Endothelial cell of umbilical vein (primary cell): ENCODE measurements at regions not wholly inside any gene's neighbourhood (a gene's known extent, or its start where the extent isn't known, plus 50 kb on each side); places are given as distances from the start of the nearest gene placed in this dataset.

ENCODE experiments used
- CTCF ChIP-seq, 2 donors: IDR thresholded peaks; 1 replicate in 1 of 2; 2 replicates in 1 of 2; pipeline ENCODE4 v1.5.1; 2011; ENCODE audit warnings: low read length in 2 of 2, mild to moderate bottlenecking in 2 of 2, moderate library complexity in 2 of 2, control low read depth in 1 of 2, inconsistent platforms in 1 of 2, low read depth in 1 of 2; ENCODE audit not compliant: insufficient read depth in 1 of 2; ENCODE audit errors: extremely low read depth in 1 of 2
- EZH2 ChIP-seq: IDR thresholded peaks from 2 replicates; pipeline ENCODE4 v1.6.1; 2012; ENCODE audit warnings: borderline replicate concordance, low read depth, mild to moderate bottlenecking, moderate library complexity, low read length, inconsistent platforms; ENCODE audit not compliant: severe bottlenecking
- FOS ChIP-seq: IDR thresholded peaks from 2 replicates; pipeline ENCODE4 v1.6.1; 2011; ENCODE audit warnings: mild to moderate bottlenecking, low read length, moderate library complexity, borderline replicate concordance; ENCODE audit not compliant: insufficient read depth
- JUN ChIP-seq: IDR thresholded peaks from 2 replicates; pipeline ENCODE4 v1.6.1; 2011; ENCODE audit warnings: borderline replicate concordance, low read depth; ENCODE audit not compliant: insufficient read length, insufficient read depth
- MAX ChIP-seq: IDR thresholded peaks from 2 replicates; pipeline ENCODE4 v1.6.1; 2011; ENCODE audit not compliant: insufficient read depth, insufficient read length
- POLR2A ChIP-seq: IDR thresholded peaks from 2 replicates; pipeline ENCODE4 v1.6.1; 2012; ENCODE audit warnings: low read depth, mild to moderate bottlenecking, control low read depth, low read length
- POLR2AphosphoS5 ChIP-seq: IDR thresholded peaks from 2 replicates; pipeline ENCODE4 v1.6.1; 2012; ENCODE audit warnings: low read depth, mild to moderate bottlenecking, control low read depth, low read length, moderate library complexity; ENCODE audit not compliant: insufficient read depth

GRCh38 chr9:63728287-63728686 is 1556.7 kb downstream of the FOXD4L5 start:
- TF ChIP-seq CTCF (IDR thresholded peaks at IDR 0.05; ENCODE audit: extremely low read depth in 1 of 2, insufficient read depth in 1 of 2, low read depth in 1 of 2, low read length in 2 of 2), result no peak
- TF ChIP-seq MAX, result no peak
- no peak for TF ChIP-seq POLR2A
- TF ChIP-seq EZH2, result no peak
- TF ChIP-seq POLR2AphosphoS5, result no peak
- no peak for TF ChIP-seq FOS
- no peak for TF ChIP-seq JUN
